ENCODE measurements at regions not wholly inside any gene's neighbourhood (a gene's known extent, or its start where the extent isn't known, plus 50 kb on each side); places are given as distances from the start of the nearest gene placed in this dataset.
"Not testable (repeated sequence)": the region's sequence is repeated elsewhere in the genome, so short reads cannot be mapped to it uniquely, and the experiment has no call there.

GRCh38 chr11:39120890-39121289 lies 2338.6 kb downstream of the LRRC4C start:
- DNase-seq: no peak

- DNase-seq: no peak
These were observed 2345.8 kb downstream of the LRRC4C start for GRCh38 chr11:39113606-39114005.

GRCh38 chr11:39102236-39102635 lies 2357.2 kb downstream of the LRRC4C start:
- no peak for DNase-seq

GRCh38 chr11:39078465-39078864 lies 2381.0 kb downstream of the LRRC4C start:
- no peak for DNase-seq

- DNase-seq: no peak
These were observed 2421.8 kb downstream of the LRRC4C start for GRCh38 chr11:39037611-39038010.

- no peak for DNase-seq
These were observed 2423.4 kb downstream of the LRRC4C start for GRCh38 chr11:39036021-39036420.

GRCh38 chr11:39021539-39021938 lies 2423.5 kb upstream of the RAG2 start:
- DNase-seq: no peak

- no peak for DNase-seq
These were observed 2413.8 kb upstream of the RAG2 start for GRCh38 chr11:39011797-39012196.

GRCh38 chr11:38990841-38991240 lies 2392.8 kb upstream of the RAG2 start:
- no peak for DNase-seq

- no peak for DNase-seq
These were observed 2392.1 kb upstream of the RAG2 start for GRCh38 chr11:38990139-38990538.

- no peak for DNase-seq
These were observed 2390.9 kb upstream of the RAG2 start for GRCh38 chr11:38988908-38989307.

GRCh38 chr11:38972220-38972619 lies 2374.2 kb upstream of the RAG2 start:
- DNase-seq: no peak

GRCh38 chr11:38971141-38971540 lies 2373.1 kb upstream of the RAG2 start:
- no peak for DNase-seq

GRCh38 chr11:38968951-38969350 lies 2370.9 kb upstream of the RAG2 start:
- no peak for DNase-seq

GRCh38 chr11:38952698-38953097 lies 2354.7 kb upstream of the RAG2 start:
- no peak for DNase-seq

- no peak for DNase-seq
These were observed 2352.8 kb upstream of the RAG2 start for GRCh38 chr11:38950867-38951266.

- no peak for DNase-seq
These were observed 2350.4 kb upstream of the RAG2 start for GRCh38 chr11:38948392-38948791.

- no peak for DNase-seq
These were observed 2339.7 kb upstream of the RAG2 start for GRCh38 chr11:38937709-38938108.

- DNase-seq: no peak
These were observed 2337.9 kb upstream of the RAG2 start for GRCh38 chr11:38935941-38936340.

- no peak for DNase-seq
These were observed 2330.0 kb upstream of the RAG2 start for GRCh38 chr11:38927993-38928392.

GRCh38 chr11:38924644-38925043 lies 2326.6 kb upstream of the RAG2 start:
- DNase-seq: no peak

GRCh38 chr11:38900211-38900610 lies 2302.2 kb upstream of the RAG2 start:
- DNase-seq: no peak

- DNase-seq: not testable (repeated sequence)
These were observed 2296.2 kb upstream of the RAG2 start for GRCh38 chr11:38894201-38894600.

GRCh38 chr11:38884145-38884865 lies 2286.3 kb upstream of the RAG2 start:
- DNase-seq: no peak

GRCh38 chr11:38867338-38867737 lies 2269.3 kb upstream of the RAG2 start:
- DNase-seq: no peak
